Neural crest cell (in vitro differentiated cells): ENCODE measurements at regions not wholly inside any gene's neighbourhood (a gene's known extent, or its start where the extent isn't known, plus 50 kb on each side); places are given as distances from the start of the nearest gene placed in this dataset.
"Not testable (repeated sequence)": the region's sequence is repeated elsewhere in the genome, so short reads cannot be mapped to it uniquely, and the experiment has no call there.

ENCODE experiments used
- DNase-seq: peaks from one replicate; pipeline ENCODE4 v3.0.0; 2021; ENCODE audit warnings: low read depth, mixed read lengths, low spot score
- H3K27ac Mint-ChIP-seq: one replicate; pipeline ENCODE4 v1.8.0; 2021; ENCODE audit warnings: mild to moderate bottlenecking, mixed read lengths; ENCODE audit not compliant: unreplicated experiment
- H3K27me3 Mint-ChIP-seq: 2 replicates; pipeline ENCODE4 v1.8.0; 2021; ENCODE audit warnings: low read depth, mild to moderate bottlenecking, mixed read lengths
- H3K36me3 Mint-ChIP-seq: 2 replicates; pipeline ENCODE4 v1.8.0; 2021; ENCODE audit warnings: low read depth, mild to moderate bottlenecking, mixed read lengths
- H3K4me1 Mint-ChIP-seq: 2 replicates; pipeline ENCODE4 v1.8.0; 2021; ENCODE audit warnings: mixed read lengths
- H3K4me3 Mint-ChIP-seq: one replicate; pipeline ENCODE4 v1.8.0; 2021; ENCODE audit warnings: mild to moderate bottlenecking, mixed read lengths
- H3K9me3 Mint-ChIP-seq: 2 replicates; pipeline ENCODE4 v1.8.0; 2021; ENCODE audit warnings: mixed read lengths
- CTCF ChIP-seq: fragments of 200-600 bp; sonication (generic); conservative IDR thresholded peaks from 2 replicates; pipeline ENCODE4 v1.5.0; 2021; ENCODE audit warnings: antibody characterized with exemption, mild to moderate bottlenecking

- no peak for TF ChIP-seq CTCF
- H3K27me3 Mint-ChIP-seq, result peaks cover 17% of the 10 kb centered on the region
- H3K27ac Mint-ChIP-seq, result no peak overlapping the region
- H3K9me3 Mint-ChIP-seq, result no peaks in the 10 kb centered on the region
- DNase-seq, result no peak
- H3K4me1 Mint-ChIP-seq, result peaks cover 11% of the 10 kb centered on the region
- H3K4me3 Mint-ChIP-seq, result no peak overlapping the region
- no peaks in the 10 kb centered on the region for H3K36me3 Mint-ChIP-seq
Measured at GRCh38 chr17:34076743-34077631, 178.1 kb upstream of the CCL2 start.

- Mint-ChIP-seq H3K9me3 (no peaks in the 10 kb centered on the region), H3K4me3 (no peak overlapping the region), H3K27me3 (peaks cover 13% of the 10 kb centered on the region), H3K4me1 (peaks cover 11% of the 10 kb centered on the region), H3K36me3 (no peaks in the 10 kb centered on the region), H3K27ac (no peak overlapping the region)
- TF ChIP-seq CTCF, result peak; percentile 53
- no peak for DNase-seq
Measured at GRCh38 chr17:34081269-34081668, 173.8 kb upstream of the CCL2 start.

GRCh38 chr17:34082404-34082803 lies 172.7 kb upstream of the CCL2 start:
- Mint-ChIP-seq H3K4me1 (peaks cover 8% of the 10 kb centered on the region), H3K27me3 (peaks cover 16% of the 10 kb centered on the region), H3K27ac (no peak overlapping the region), H3K9me3 (no peaks in the 10 kb centered on the region), H3K4me3 (no peak overlapping the region), H3K36me3 (no peaks in the 10 kb centered on the region)
- no peak for TF ChIP-seq CTCF
- no peak for DNase-seq

GRCh38 chr17:34089042-34089441 lies 166.0 kb upstream of the CCL2 start:
- H3K27me3 Mint-ChIP-seq, result peaks cover 27% of the 10 kb centered on the region
- H3K4me3 Mint-ChIP-seq, H3K27ac Mint-ChIP-seq, H3K9me3 Mint-ChIP-seq, H3K36me3 Mint-ChIP-seq, DNase-seq, H3K4me1 Mint-ChIP-seq: not testable (repeated sequence)

- no peak overlapping the region for H3K27ac Mint-ChIP-seq
Measured at GRCh38 chr17:34090593-34090992, 164.5 kb upstream of the CCL2 start.

More at GRCh38 chr17:34090593-34090992, 164.5 kb upstream of the CCL2 start:
- DNase-seq, result no peak
- H3K27me3 Mint-ChIP-seq, result peaks cover 30% of the 10 kb centered on the region
- no peak overlapping the region for H3K4me3 Mint-ChIP-seq
- H3K4me1 Mint-ChIP-seq, result no peaks in the 10 kb centered on the region
- no peaks in the 10 kb centered on the region for H3K36me3 Mint-ChIP-seq
- H3K9me3 Mint-ChIP-seq, result peaks cover 6% of the 10 kb centered on the region
- no peak for TF ChIP-seq CTCF
